Prostate gland (tissue), 2 donors: ENCODE measurements at regions not wholly inside any gene's neighbourhood (a gene's known extent, or its start where the extent isn't known, plus 50 kb on each side); places are given as distances from the start of the nearest gene placed in this dataset.

Experiments used
- DNase-seq: peaks from one replicate; pipeline ENCODE4 v3.0.0-alpha.2; 2019; ENCODE audit warnings: low spot score
- H3K27ac ChIP-seq, 2 donors: fragments of 200-600 bp; sonication (generic); 2 replicates each; pipeline ENCODE4 v1.5.1; 2017 to 2019
- H3K27me3 ChIP-seq: fragments of 200-600 bp; sonication (generic); replicated peaks from 2 replicates; pipeline ENCODE4 v1.5.1; 2019; ENCODE audit not compliant: insufficient read depth
- H3K36me3 ChIP-seq, 2 donors: fragments of 200-600 bp; sonication (generic); 1 replicate in 1 of 2; 2 replicates in 1 of 2; pipeline versions ENCODE4 v1.5.1 to v1.8.1; 2017 to 2019
- H3K4me1 ChIP-seq: fragments of 200-600 bp; sonication (generic); replicated peaks from 2 replicates; pipeline ENCODE4 v1.5.1; 2019
- H3K4me3 ChIP-seq, 2 donors: fragments of 200-600 bp; sonication (generic); 2 replicates each; pipeline ENCODE4 v1.5.1; 2017 to 2019
- H3K9me3 ChIP-seq: fragments of 200-600 bp; sonication (generic); 2 replicates; pipeline ENCODE4 v1.5.1; 2017
- CTCF ChIP-seq, 4 experiments: fragments of 200-600 bp in 2 of 4; fragments of 450-650 bp in 2 of 4; sonication (generic) in 2 of 4; IDR thresholded peaks; 1 replicate in 3 of 4; 2 replicates in 1 of 4; pipeline ENCODE4 v1.5.1; 2016 to 2019; ENCODE audit warnings: antibody characterized with exemption in 4 of 4, mild to moderate bottlenecking in 2 of 4, moderate library complexity in 2 of 4
- POLR2A ChIP-seq: fragments of 450-650 bp; IDR thresholded peaks from one replicate; pipeline ENCODE4 v1.6.1; 2016; ENCODE audit warnings: antibody characterized with exemption, mild to moderate bottlenecking
- POLR2AphosphoS5 ChIP-seq: sonication (generic); formaldehyde crosslinking; IDR thresholded peaks from one replicate; pipeline ENCODE4 v1.6.1; 2017; ENCODE audit warnings: antibody characterized with exemption
- WGBS: methylation state at CpG from one replicate; pipeline ENCODE4 v1.1.5; 2018; 5-methylcytosine and 5-hydroxymethylcytosine counted together
- intact Hi-C: fragments of 100-400 bp; cut with DNase I; formaldehyde crosslinking; loops from one replicate; pipeline ENCODE4 v1.14.2; 2022

DNA sequence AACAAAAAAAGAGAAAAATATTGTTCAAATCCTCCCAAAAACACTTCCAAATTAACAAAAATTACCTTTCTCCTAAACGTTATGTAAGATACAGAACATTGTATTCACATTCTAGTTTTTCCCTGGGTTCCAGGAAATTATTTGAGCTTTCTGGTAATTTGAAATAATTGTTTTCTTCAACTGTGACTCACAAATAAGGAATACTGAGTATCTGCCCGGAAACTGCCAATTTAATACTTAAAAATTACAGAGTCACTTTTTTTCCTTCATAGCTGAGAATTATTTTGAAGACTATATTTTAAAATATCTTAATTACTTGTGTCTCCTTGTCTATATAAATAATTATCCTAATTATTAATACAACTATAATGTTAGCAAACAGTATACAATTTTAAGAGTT is 709.0 kb upstream of the ARGLU1 start:
- TF ChIP-seq POLR2AphosphoS5 (no peak), CTCF (IDR thresholded peaks at IDR 0.05) (no peak), POLR2A (no peak)
- H3K27ac ChIP-seq = no peak overlapping the region
- intact Hi-C loops = no loop called here
- no peaks in the 10 kb centered on the region for H3K9me3 ChIP-seq
- 81% methylated on average over 2 of the region's 2 CpGs for WGBS
- no peaks in the 10 kb centered on the region for H3K36me3 ChIP-seq
- no peak overlapping the region for H3K4me3 ChIP-seq
- no peaks in the 10 kb centered on the region for H3K27me3 ChIP-seq
- no peaks in the 10 kb centered on the region for H3K4me1 ChIP-seq
- DNase-seq = no peak

- Histone ChIP-seq H3K4me1 (no peaks in the 10 kb centered on the region), H3K36me3 (no peaks in the 10 kb centered on the region), H3K27ac (no peak overlapping the region), H3K4me3 (no peak overlapping the region), H3K9me3 (no peaks in the 10 kb centered on the region), H3K27me3 (no peaks in the 10 kb centered on the region)
- intact Hi-C loops = no loop called here
- WGBS = 83% methylated on average over 6 of the region's 6 CpGs
- DNase-seq = no peak
- TF ChIP-seq CTCF (IDR thresholded peaks at IDR 0.05) (no peak), POLR2AphosphoS5 (no peak), POLR2A (no peak)
Observed at GRCh38 chr13:107275945-107276614, 708.1 kb upstream of the ARGLU1 start.

DNA sequence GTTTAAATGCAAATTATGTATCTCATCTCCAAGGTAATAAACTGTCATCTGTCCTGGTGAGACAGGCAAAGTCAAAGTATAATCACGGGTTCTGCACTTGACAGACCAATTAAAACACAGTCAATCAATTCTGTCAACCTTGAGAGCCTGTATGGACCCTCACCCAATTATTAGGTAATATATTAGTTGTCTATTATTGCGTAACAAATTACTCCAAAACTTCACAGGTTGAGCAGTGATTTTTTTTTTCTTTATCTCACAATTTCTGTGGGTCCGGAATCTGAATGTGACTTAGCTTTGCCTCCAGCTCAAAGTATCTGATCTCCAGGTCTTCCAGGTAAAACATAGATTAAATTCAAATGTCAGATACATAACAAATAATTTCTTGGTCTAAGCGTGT is 707.4 kb upstream of the ARGLU1 start:
- intact Hi-C loops = no loop called here
- Histone ChIP-seq H3K27me3 (no peaks in the 10 kb centered on the region), H3K36me3 (no peaks in the 10 kb centered on the region), H3K4me1 (no peaks in the 10 kb centered on the region), H3K27ac (no peak overlapping the region), H3K9me3 (no peaks in the 10 kb centered on the region), H3K4me3 (no peak overlapping the region)
- TF ChIP-seq POLR2AphosphoS5 (no peak), POLR2A (no peak), CTCF (IDR thresholded peaks at IDR 0.05) (no peak)
- DNase-seq = no peak
- 85% methylated on average over 4 of the region's 4 CpGs for WGBS

DNA sequence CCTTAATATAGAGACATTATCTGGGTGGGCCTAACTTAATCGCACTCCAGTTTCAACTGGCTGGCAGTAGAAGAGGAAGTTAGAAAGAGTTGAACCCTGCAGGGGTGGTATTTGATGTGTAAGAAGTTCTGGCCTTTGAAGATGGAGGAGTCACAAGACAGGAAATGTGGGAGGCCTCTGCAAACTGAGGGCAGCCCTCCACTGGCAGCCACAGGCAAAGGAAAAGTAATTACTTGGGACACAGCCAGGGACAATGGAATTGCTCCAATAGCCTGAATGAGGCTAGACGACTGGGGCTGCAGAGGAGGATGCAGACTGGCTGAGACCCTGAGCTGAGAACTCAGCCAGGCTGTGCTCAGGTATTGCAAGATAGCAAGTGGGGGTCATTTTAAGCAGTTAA is 703.3 kb upstream of the ARGLU1 start:
- no peak overlapping the region for H3K27ac ChIP-seq
- WGBS = 42% methylated on average over 2 of the region's 2 CpGs
- H3K36me3 ChIP-seq = no peaks in the 10 kb centered on the region
- no peaks in the 10 kb centered on the region for H3K4me1 ChIP-seq
- no peaks in the 10 kb centered on the region for H3K27me3 ChIP-seq
- TF ChIP-seq POLR2A = no peak
- no peak for TF ChIP-seq CTCF (IDR thresholded peaks at IDR 0.05)
- intact Hi-C loops = no loop called here
- no peak overlapping the region for H3K4me3 ChIP-seq
- DNase-seq = no peak
- H3K9me3 ChIP-seq = no peaks in the 10 kb centered on the region

DNA sequence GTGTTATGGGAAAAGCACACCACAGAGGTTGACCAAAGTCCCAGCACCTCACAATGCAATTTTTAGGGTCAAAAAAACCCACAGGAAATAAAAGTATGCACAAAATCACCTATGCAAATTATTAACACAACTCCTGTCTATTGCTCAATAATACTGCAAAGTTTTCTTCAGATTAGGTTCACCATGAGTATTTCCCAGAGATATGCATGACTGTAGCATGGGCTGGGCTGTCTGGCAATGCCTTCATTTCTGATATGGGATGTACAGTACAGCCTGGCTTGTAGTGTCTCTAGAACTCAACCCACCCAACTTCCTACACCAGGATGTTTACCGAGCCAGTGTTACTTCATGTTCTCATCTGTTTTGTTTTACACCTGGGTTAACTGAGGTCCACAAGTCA is 698.7 kb upstream of the ARGLU1 start:
- intact Hi-C loops = no loop called here

More for the DNA sequence above, 698.7 kb upstream of the ARGLU1 start:
- TF ChIP-seq POLR2A (no peak), CTCF (IDR thresholded peaks at IDR 0.05) (no peak), POLR2AphosphoS5 (no peak)
- H3K36me3 ChIP-seq = no peaks in the 10 kb centered on the region
- H3K27me3 ChIP-seq = no peaks in the 10 kb centered on the region
- no peak overlapping the region for H3K27ac ChIP-seq
- DNase-seq = no peak
- 81% methylated on average over 1 of the region's 1 CpG for WGBS
- no peaks in the 10 kb centered on the region for H3K9me3 ChIP-seq
- no peaks in the 10 kb centered on the region for H3K4me1 ChIP-seq
- H3K4me3 ChIP-seq = no peak overlapping the region
